Stimulated activated CD4-positive, alpha-beta T cell treated with anti-CD3 and anti-CD28 coated beads, Interleukin-15, amount 100 ng/mL, for 48 hours (primary cell): ENCODE measurements at regions not wholly inside any gene's neighbourhood (a gene's known extent, or its start where the extent isn't known, plus 50 kb on each side); places are given as distances from the start of the nearest gene placed in this dataset.
"Not testable (repeated sequence)": the region's sequence is repeated elsewhere in the genome, so short reads cannot be mapped to it uniquely, and the experiment has no call there.

Experiments
- DNase-seq, 2 donors: peaks; one replicate each; pipeline ENCODE4 v3.0.0-alpha.2; 2020; ENCODE audit warnings: low read depth in 2 of 2

GRCh38 chr4:60463857-60464502, 736.1 kb upstream of the ADGRL3 start:
- DNase-seq, result no peak

- DNase-seq, result no peak
Observed at GRCh38 chr4:60482921-60483351, 717.2 kb upstream of the ADGRL3 start.

GRCh38 chr4:60485276-60485675, 714.9 kb upstream of the ADGRL3 start:
- no peak for DNase-seq

GRCh38 chr4:60487118-60487761, 712.9 kb upstream of the ADGRL3 start:
- not testable (repeated sequence) for DNase-seq

- DNase-seq, result no peak
Observed at GRCh38 chr4:60500810-60501209, 699.3 kb upstream of the ADGRL3 start.

- no peak for DNase-seq
Observed at GRCh38 chr4:60502733-60503132, 697.4 kb upstream of the ADGRL3 start.

- no peak for DNase-seq
Observed at GRCh38 chr4:60506061-60506460, 694.1 kb upstream of the ADGRL3 start.

GRCh38 chr4:60522265-60522664, 677.9 kb upstream of the ADGRL3 start:
- DNase-seq, result no peak

- DNase-seq, result no peak
Observed at GRCh38 chr4:60531776-60532379, 668.2 kb upstream of the ADGRL3 start.

- no peak for DNase-seq
Observed at GRCh38 chr4:60544981-60545380, 655.1 kb upstream of the ADGRL3 start.

- no peak for DNase-seq
Observed at GRCh38 chr4:60562334-60562733, 637.8 kb upstream of the ADGRL3 start.

- DNase-seq, result no peak
Observed at GRCh38 chr4:60565558-60565957, 634.6 kb upstream of the ADGRL3 start.

- no peak for DNase-seq
Observed at GRCh38 chr4:60575336-60575735, 624.8 kb upstream of the ADGRL3 start.

- DNase-seq, result no peak
Observed at GRCh38 chr4:60579335-60579734, 620.8 kb upstream of the ADGRL3 start.

- DNase-seq, result no peak
Observed at GRCh38 chr4:60581919-60582536, 618.1 kb upstream of the ADGRL3 start.

GRCh38 chr4:60588556-60588955, 611.6 kb upstream of the ADGRL3 start:
- no peak for DNase-seq

- no peak for DNase-seq
Observed at GRCh38 chr4:60589425-60589824, 610.7 kb upstream of the ADGRL3 start.

GRCh38 chr4:60590116-60590515, 610.0 kb upstream of the ADGRL3 start:
- DNase-seq, result no peak

- no peak for DNase-seq
Observed at GRCh38 chr4:60605646-60606354, 594.3 kb upstream of the ADGRL3 start.

GRCh38 chr4:60611762-60612496, 588.2 kb upstream of the ADGRL3 start:
- DNase-seq, result no peak

GRCh38 chr4:60617731-60618130, 582.4 kb upstream of the ADGRL3 start:
- DNase-seq, result no peak
